ENCODE measurements at regions not wholly inside any gene's neighbourhood (a gene's known extent, or its start where the extent isn't known, plus 50 kb on each side); places are given as distances from the start of the nearest gene placed in this dataset.
"Not testable (repeated sequence)": the region's sequence is repeated elsewhere in the genome, so short reads cannot be mapped to it uniquely, and the experiment has no call there.

DNA sequence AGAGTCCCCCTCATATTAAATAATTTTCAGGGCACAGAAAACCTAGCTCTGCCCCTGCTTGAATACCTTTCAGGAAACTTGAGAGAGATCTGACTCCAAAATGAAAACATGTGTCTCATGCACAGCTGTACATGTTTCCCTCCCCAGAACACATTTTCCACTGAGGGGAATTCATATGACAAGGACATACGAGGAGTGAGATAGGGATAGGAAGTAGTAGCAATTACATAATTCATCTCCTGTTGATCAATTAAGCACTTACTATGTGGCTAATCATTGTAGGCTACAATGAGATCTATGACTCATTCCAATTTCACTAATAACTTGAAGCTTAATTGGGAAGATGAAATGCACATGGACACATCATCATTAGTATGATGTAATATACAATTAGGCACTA lies 302.1 kb downstream of the PCDH11X start:
- H3K4me1 Mint-ChIP-seq (ENCODE audit: low read depth); intact Hi-C loops (cut with micrococcal nuclease); DNase-seq; H3K27ac Mint-ChIP-seq; H3K9me3 Mint-ChIP-seq; H3K4me3 Mint-ChIP-seq; H3K36me3 Mint-ChIP-seq (ENCODE audit: low read depth); ATAC-seq; POLR2A ChIA-PET; H3K27me3 Mint-ChIP-seq; CTCF ChIA-PET: not testable (repeated sequence)

DNA sequence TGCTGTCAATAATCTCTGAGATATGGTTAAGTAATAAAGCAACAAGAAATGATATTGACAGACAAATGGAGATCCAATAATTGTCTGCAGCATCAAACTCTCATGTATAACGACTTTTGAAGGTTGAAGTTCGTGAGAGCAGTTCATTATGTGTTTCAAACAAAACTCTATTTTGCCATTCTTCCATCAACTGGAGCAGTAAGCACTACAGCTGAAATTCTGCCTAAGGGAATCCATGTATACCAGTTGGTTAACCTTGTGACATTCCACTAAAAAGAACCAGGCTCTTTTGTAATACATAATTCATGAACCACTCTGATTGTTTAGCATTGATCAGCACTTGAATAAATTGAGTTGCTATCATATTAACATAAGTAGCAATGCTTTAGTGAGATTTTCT lies 311.6 kb downstream of the PCDH11X start:
- POLR2A ChIA-PET; DNase-seq; H3K27ac Mint-ChIP-seq; H3K36me3 Mint-ChIP-seq (ENCODE audit: low read depth); intact Hi-C loops (cut with micrococcal nuclease); H3K4me1 Mint-ChIP-seq (ENCODE audit: low read depth); ATAC-seq; H3K27me3 Mint-ChIP-seq; H3K4me3 Mint-ChIP-seq; H3K9me3 Mint-ChIP-seq; CTCF ChIA-PET: not testable (repeated sequence)

DNA sequence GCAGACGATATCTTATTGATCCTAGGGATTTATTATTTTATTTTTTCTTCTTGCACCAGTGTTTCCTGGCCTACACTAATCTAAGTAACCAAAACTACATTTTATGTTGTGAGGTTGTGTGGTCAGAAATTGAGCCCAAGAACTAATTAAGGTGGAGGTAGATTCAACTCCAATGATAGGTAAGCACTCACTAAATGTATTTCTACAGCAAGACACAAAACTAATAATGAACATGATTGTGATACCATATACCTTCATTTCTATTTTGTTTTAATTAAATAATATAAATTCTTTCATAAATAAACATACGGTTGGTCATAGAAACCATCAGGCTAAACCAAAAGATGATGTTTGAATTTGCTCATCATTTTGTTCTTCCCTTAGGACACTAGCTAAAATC lies 319.0 kb downstream of the PCDH11X start:
- intact Hi-C loops (cut with micrococcal nuclease); POLR2A ChIA-PET; DNase-seq; H3K27ac Mint-ChIP-seq; H3K4me3 Mint-ChIP-seq; H3K4me1 Mint-ChIP-seq (ENCODE audit: low read depth); H3K36me3 Mint-ChIP-seq (ENCODE audit: low read depth); CTCF ChIA-PET; ATAC-seq; H3K27me3 Mint-ChIP-seq; H3K9me3 Mint-ChIP-seq: not testable (repeated sequence)

DNA sequence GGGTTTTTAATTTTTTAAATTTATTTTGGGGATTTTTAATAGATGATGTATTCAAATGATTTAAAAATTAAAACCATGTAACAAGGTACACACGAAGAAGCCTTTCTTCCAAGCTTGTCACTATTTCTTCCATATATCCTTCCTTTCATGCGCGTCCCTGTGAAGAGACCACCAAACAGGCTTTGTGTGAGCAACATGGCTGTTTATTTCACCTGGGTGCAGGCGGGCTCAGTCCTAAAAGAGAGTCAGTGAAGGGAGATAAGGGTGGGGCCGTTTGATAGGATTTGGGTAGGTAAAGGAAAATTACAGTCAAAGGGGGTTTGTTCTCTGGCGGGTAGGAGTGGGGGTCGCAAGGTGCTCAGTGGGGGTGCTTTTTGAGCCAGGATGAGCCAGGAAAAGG lies 320.9 kb downstream of the PCDH11X start:
- ATAC-seq; H3K27me3 Mint-ChIP-seq; CTCF ChIA-PET; H3K4me3 Mint-ChIP-seq; DNase-seq; POLR2A ChIA-PET; H3K27ac Mint-ChIP-seq; H3K4me1 Mint-ChIP-seq (ENCODE audit: low read depth); H3K9me3 Mint-ChIP-seq; H3K36me3 Mint-ChIP-seq (ENCODE audit: low read depth); intact Hi-C loops (cut with micrococcal nuclease): not testable (repeated sequence)

DNA sequence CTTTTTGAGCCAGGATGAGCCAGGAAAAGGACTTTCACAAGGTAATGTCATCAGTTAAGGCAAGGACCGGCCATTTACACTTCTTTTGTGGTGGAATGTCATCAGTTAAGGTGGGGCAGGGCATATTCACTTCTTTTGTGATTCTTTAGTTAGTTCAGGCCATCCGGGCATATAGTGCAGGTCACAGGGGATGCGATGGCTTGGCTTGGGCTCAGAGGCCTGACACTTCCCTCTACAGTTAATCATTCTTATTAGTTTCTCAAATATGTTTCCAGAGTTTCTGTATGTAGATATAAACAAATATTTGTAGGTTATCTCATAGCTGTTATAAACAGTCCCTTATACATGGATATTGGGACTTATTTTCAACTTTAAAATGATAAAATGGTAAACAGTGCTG lies 326.5 kb downstream of the PCDH11X start:
- ATAC-seq; H3K27ac Mint-ChIP-seq; intact Hi-C loops (cut with micrococcal nuclease); H3K27me3 Mint-ChIP-seq; H3K4me1 Mint-ChIP-seq (ENCODE audit: low read depth); H3K9me3 Mint-ChIP-seq; H3K36me3 Mint-ChIP-seq (ENCODE audit: low read depth); H3K4me3 Mint-ChIP-seq; POLR2A ChIA-PET; CTCF ChIA-PET; DNase-seq: not testable (repeated sequence)

DNA sequence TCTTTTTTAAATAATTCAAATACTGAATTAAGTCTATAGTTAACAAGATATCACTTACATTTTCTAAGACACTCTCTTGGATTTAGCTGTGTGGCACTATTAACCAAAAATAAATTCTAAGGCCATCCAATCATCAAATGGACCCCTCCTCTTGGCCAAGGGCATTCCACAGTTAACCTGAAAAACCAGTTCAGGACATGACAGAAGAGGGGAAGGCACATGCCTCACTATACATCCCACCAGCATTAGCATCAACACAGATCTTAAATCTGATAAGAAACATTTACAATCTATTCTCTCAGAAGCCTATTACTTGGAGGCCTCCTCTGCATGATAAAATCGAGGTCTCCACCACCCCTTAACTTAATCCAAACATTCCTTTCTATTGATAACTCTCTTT lies 327.5 kb downstream of the PCDH11X start:
- H3K9me3 Mint-ChIP-seq; H3K4me1 Mint-ChIP-seq (ENCODE audit: low read depth); H3K4me3 Mint-ChIP-seq; H3K27ac Mint-ChIP-seq; DNase-seq; POLR2A ChIA-PET; CTCF ChIA-PET; H3K27me3 Mint-ChIP-seq; ATAC-seq; intact Hi-C loops (cut with micrococcal nuclease); H3K36me3 Mint-ChIP-seq (ENCODE audit: low read depth): not testable (repeated sequence)

DNA sequence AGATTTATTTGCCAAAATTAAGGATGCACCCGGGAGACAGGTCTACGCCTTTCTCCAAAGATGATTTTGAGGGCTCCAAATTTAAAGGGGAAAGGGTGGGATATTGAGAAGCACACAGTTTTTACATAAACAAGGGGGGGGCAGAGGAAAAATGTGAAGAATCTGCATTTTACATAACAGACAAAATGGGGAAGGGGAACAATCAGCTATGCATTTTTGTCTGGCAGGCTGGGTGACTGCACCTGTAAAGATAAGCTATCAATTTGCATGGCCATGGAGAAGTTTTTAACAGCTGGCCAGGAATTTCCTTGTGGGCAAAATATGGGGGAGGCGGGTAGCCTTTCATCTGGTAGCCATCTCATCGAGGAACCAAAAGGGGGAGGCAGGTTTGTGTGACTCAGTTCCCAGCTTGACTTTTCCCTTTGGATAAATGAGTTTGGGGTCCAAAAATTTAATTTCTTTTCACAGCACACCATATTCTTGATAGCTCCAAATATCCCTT lies 331.3 kb downstream of the PCDH11X start:
- ATAC-seq; H3K27ac Mint-ChIP-seq; H3K27me3 Mint-ChIP-seq; DNase-seq; H3K36me3 Mint-ChIP-seq (ENCODE audit: low read depth); CTCF ChIA-PET; H3K4me1 Mint-ChIP-seq (ENCODE audit: low read depth); intact Hi-C loops (cut with micrococcal nuclease); H3K9me3 Mint-ChIP-seq; POLR2A ChIA-PET; H3K4me3 Mint-ChIP-seq: not testable (repeated sequence)

DNA sequence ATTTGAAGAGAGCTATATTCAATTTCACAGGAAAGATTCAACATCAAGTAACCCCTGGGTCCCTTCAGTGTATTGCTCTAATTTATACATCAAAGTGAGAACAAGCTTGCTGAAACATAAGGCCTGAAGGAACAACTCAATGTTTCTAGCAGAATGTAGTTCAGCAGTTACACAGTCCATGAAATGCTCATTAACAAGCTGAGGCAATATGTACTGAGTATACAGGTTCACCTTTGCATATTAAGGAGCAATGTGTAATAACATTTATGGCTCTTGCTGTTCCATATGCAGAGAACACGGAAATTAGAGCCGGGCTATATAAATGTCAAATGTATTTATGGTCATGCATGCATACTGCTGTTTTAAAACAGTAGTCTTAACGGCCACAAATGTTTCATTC lies 338.5 kb downstream of the PCDH11X start:
- H3K9me3 Mint-ChIP-seq; CTCF ChIA-PET; H3K4me1 Mint-ChIP-seq (ENCODE audit: low read depth); POLR2A ChIA-PET; ATAC-seq; H3K4me3 Mint-ChIP-seq; DNase-seq; H3K36me3 Mint-ChIP-seq (ENCODE audit: low read depth); intact Hi-C loops (cut with micrococcal nuclease); H3K27me3 Mint-ChIP-seq; H3K27ac Mint-ChIP-seq: not testable (repeated sequence)

DNA sequence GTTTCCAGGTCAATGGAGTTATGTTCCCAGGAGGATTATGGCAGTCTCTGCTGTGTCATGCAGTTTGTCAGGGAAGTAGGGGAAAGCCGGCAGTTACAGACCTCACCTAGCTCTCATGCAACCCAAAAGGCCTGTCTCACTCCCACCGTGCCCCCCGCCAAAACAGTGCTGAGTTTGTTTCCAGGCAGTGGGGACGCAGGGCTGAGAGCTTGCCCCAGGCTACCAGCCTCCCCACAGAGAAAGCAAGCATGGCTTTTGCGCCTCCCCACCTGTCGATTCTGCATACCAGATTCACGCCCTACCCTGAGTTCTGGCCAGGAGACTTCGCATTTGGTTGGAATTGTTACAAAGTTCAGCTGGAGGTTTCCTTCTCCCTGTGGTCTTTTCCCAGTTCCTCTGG lies 383.9 kb downstream of the PCDH11X start:
- H3K4me1 Mint-ChIP-seq (ENCODE audit: low read depth); ATAC-seq; H3K27ac Mint-ChIP-seq; H3K9me3 Mint-ChIP-seq; CTCF ChIA-PET; POLR2A ChIA-PET; H3K4me3 Mint-ChIP-seq; DNase-seq; intact Hi-C loops (cut with micrococcal nuclease); H3K36me3 Mint-ChIP-seq (ENCODE audit: low read depth); H3K27me3 Mint-ChIP-seq: not testable (repeated sequence)

DNA sequence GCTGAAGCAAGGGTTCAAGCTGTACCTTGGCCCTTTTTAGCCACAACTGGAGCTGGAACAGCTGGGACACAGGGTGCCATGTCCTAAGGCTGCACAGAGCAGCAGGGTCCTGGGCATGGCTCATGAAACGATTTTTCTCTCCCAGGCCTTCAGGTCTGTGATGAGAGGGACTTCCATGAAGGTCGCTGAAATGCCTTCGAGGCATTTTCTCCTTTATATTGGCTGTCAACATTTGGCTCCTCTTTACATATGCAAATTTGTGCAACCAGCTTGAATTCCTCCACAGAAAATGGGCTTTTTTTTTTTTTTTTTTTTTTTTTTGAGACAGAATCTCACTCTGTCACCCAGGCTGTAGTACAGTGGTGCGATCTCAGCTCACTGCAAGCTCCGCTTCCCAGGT lies 430.8 kb downstream of the PCDH11X start:
- Mint-ChIP-seq H3K4me1 (ENCODE audit: low read depth) (no peaks in the 10 kb centered on the region), H3K27me3 (no peaks in the 10 kb centered on the region), H3K9me3 (no peaks in the 10 kb centered on the region), H3K4me3 (no peak overlapping the region), H3K27ac (no peak overlapping the region), H3K36me3 (ENCODE audit: low read depth) (no peaks in the 10 kb centered on the region)
- intact Hi-C loops (cut with micrococcal nuclease) = no loop called here
- ChIA-PET POLR2A (no interaction called here), CTCF (no interaction called here)
- ATAC-seq = no peak
- DNase-seq = no peak
- TF ChIP-seq, protein P1, sequence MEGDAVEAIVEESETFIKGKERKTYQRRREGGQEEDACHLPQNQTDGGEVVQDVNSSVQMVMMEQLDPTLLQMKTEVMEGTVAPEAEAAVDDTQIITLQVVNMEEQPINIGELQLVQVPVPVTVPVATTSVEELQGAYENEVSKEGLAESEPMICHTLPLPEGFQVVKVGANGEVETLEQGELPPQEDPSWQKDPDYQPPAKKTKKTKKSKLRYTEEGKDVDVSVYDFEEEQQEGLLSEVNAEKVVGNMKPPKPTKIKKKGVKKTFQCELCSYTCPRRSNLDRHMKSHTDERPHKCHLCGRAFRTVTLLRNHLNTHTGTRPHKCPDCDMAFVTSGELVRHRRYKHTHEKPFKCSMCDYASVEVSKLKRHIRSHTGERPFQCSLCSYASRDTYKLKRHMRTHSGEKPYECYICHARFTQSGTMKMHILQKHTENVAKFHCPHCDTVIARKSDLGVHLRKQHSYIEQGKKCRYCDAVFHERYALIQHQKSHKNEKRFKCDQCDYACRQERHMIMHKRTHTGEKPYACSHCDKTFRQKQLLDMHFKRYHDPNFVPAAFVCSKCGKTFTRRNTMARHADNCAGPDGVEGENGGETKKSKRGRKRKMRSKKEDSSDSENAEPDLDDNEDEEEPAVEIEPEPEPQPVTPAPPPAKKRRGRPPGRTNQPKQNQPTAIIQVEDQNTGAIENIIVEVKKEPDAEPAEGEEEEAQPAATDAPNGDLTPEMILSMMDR (IDR thresholded peaks at IDR 0.05) = no peak
